ENCODE measurements at regions not wholly inside any gene's neighbourhood (a gene's known extent, or its start where the extent isn't known, plus 50 kb on each side); places are given as distances from the start of the nearest gene placed in this dataset.

GRCh38 chr16:18050777-18051176, 285.8 kb downstream of the NPIPA8 start:
- no peak for DNase-seq

- DNase-seq: no peak
Measured at GRCh38 chr16:18050234-18050633, 286.3 kb downstream of the NPIPA8 start.

- DNase-seq: no peak
Measured at GRCh38 chr16:18049547-18050133, 286.9 kb downstream of the NPIPA8 start.

- DNase-seq: no peak
Measured at GRCh38 chr16:18048853-18049546, 287.5 kb downstream of the NPIPA8 start.

GRCh38 chr16:18047761-18048160, 288.8 kb downstream of the NPIPA8 start:
- DNase-seq: no peak

GRCh38 chr16:18045356-18045755, 291.2 kb downstream of the NPIPA8 start:
- DNase-seq: no peak

GRCh38 chr16:18041864-18042834, 294.4 kb downstream of the NPIPA8 start:
- no peak for DNase-seq

- no peak for DNase-seq
Measured at GRCh38 chr16:18039931-18040330, 296.6 kb downstream of the NPIPA8 start.

- no peak for DNase-seq
Measured at GRCh38 chr16:18037051-18037450, 299.5 kb downstream of the NPIPA8 start.

GRCh38 chr16:18024611-18025010, 311.9 kb downstream of the NPIPA8 start:
- no peak for DNase-seq

GRCh38 chr16:18018376-18018775, 318.2 kb downstream of the NPIPA8 start:
- no peak for DNase-seq

GRCh38 chr16:18013863-18014262, 322.7 kb downstream of the NPIPA8 start:
- DNase-seq: no peak

- DNase-seq: no peak
Measured at GRCh38 chr16:18008356-18008755, 328.2 kb downstream of the NPIPA8 start.

GRCh38 chr16:18003033-18003432, 333.5 kb downstream of the NPIPA8 start:
- no peak for DNase-seq

- DNase-seq: no peak
Measured at GRCh38 chr16:17998996-17999395, 337.5 kb downstream of the NPIPA8 start.

- DNase-seq: no peak
Measured at GRCh38 chr16:17998550-17998949, 338.0 kb downstream of the NPIPA8 start.

GRCh38 chr16:17994027-17994426, 342.5 kb downstream of the NPIPA8 start:
- no peak for DNase-seq

GRCh38 chr16:17992416-17992815, 344.1 kb downstream of the NPIPA8 start:
- no peak for DNase-seq

- DNase-seq: no peak
Measured at GRCh38 chr16:17989255-17989654, 347.3 kb downstream of the NPIPA8 start.

GRCh38 chr16:17988839-17989238, 347.7 kb downstream of the NPIPA8 start:
- no peak for DNase-seq

GRCh38 chr16:17986991-17987390, 349.5 kb downstream of the NPIPA8 start:
- no peak for DNase-seq

- DNase-seq: no peak
Measured at GRCh38 chr16:17984810-17985209, 351.7 kb downstream of the NPIPA8 start.

GRCh38 chr16:17983847-17984639, 352.5 kb downstream of the NPIPA8 start:
- DNase-seq: no peak

Measured in CD4-positive, alpha-beta T cell treated with Interleukin-17A for 4 hours (primary cell).